ENCODE measurements at regions not wholly inside any gene's neighbourhood (a gene's known extent, or its start where the extent isn't known, plus 50 kb on each side); places are given as distances from the start of the nearest gene placed in this dataset.

GRCh38 chr6:37556881-37557644 lies 57.4 kb upstream of the CCDC167 start:
- no peak for DNase-seq (ENCODE audit: low read depth in 2 of 2)

DNA sequence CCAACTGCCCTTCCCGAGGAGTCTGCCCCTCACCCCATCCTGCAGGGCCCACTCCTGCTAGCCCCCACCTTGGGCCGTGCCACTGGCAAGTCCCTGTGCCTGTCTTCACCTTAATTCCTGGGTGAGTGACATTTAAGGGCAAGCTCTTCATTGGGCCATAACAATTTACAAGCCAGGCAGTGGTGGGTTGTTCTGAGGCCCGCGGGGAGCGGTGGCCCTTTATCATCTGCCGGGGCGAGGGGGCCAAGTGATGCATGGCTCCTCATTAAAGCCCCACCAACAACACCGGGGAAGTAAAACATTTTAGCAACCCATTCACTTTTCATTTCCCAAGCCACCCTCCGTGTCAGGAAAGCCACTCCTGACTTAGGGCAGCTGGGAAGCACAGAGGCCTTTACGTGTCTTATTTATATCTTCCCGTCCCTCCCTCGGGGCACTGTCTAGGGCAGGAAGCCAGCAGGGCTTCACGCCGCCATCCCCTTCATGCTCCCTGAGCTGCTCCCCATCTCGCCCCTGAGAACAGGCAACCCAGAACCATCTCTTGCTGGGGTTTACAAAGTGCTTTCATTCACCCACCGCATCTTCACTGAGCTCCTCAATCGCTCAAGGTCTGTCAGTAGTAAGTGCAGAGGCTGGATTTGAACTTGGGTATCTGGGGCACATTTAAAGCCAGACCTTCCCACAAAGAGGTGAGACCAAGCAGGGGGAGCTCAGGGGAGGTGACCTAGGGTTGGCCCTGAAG lies 55.5 kb upstream of the CCDC167 start:
- DNase-seq (ENCODE audit: low read depth in 2 of 2) = no peak

GRCh38 chr6:37554480-37554819 lies 54.8 kb upstream of the CCDC167 start:
- no peak for DNase-seq (ENCODE audit: low read depth in 2 of 2)

DNA sequence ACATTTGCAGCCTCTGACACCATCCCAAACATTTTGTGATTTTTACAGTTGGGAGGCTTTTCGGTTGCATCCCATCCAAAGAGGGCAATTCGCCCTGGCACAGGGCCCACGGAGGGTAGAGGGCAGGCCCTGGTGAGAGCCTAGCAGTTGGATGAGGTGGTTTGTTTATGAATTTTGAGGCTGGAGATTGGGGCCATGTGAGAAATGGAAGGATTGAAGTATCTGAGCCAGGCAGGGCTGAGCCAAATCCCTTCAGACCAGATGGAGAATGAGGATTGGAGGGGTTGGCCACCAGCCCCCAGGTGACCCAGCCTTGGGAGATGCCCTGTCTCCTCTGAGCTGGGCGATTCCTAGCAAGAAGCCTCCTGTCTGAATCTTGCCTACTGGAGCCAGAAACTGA lies 52.6 kb upstream of the CCDC167 start:
- DNase-seq (ENCODE audit: low read depth in 2 of 2) = no peak

DNA sequence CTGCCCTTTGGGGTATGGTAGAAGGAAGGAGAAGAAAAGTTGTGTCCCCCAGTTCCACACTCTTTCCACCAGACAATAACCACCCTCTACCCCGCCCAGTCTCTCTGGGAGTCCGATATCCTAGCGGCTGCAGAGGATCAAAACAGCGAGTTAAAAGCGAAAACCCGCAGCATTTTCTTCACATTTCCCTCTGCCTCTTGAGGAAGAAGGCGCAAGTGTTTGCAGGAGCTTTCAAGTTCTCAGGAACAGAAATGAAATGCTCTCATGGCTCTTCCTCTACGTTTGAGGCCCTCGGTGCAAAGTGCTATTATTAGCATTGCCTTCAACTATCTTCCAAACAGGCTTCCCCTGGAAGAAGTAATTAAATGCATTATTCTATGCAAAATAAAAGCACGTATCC lies 52.2 kb upstream of the CCDC167 start:
- DNase-seq (ENCODE audit: low read depth in 2 of 2) = no peak

DNA sequence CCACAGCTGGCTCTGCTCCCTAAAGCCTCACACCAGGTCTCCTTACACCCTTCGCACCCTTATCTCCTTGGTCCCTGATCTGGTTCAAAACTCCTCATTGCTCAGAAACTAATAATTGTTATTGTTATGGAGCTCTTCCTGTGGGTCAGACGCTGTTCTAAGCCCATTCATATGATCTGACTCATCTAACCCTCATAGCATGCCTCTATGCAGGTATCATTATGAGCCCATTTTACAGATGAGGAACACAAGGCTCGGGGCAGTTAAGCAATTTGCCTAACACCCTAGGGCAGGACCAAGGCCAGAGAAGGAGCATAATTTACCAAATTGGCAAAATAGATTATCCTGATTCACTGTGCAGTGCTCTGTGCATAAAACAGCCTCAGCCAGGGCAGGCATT lies 51.8 kb upstream of the CCDC167 start:
- DNase-seq (ENCODE audit: low read depth in 2 of 2) = no peak

- DNase-seq (ENCODE audit: low read depth in 2 of 2) = no peak
Observed at GRCh38 chr6:37551002-37551401, 51.3 kb upstream of the CCDC167 start.

DNA sequence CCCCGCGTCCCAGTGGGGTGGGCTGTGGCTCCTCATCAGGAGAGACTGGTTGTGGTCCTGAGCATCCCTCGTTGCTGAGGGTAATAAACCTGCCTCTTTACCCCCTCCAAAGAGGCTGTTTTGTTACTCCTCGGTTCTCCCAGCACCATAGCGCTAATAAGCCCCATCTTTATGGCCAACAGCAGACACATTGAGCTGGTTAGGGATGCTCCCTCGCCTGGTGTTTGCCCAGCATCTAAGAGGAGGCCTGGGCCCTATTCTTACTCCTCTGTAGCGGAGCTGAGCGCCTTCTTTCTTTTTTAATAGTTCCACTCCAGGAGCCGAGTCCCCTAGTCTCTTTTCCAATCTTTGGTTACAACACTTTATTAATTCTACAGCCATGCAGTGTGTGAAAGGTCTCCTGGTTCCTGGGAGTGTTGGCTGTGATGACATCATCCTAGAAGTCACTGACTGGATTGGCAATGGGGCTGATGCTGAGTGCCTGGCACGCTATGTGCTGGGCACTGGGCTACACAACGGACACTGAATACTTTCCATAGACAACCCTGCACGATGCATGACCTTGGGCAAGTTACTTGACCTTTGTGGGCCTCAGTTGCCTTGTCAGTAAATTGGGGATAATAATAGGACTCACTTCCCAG lies 50.6 kb upstream of the CCDC167 start:
- DNase-seq (ENCODE audit: low read depth in 2 of 2) = no peak

DNA sequence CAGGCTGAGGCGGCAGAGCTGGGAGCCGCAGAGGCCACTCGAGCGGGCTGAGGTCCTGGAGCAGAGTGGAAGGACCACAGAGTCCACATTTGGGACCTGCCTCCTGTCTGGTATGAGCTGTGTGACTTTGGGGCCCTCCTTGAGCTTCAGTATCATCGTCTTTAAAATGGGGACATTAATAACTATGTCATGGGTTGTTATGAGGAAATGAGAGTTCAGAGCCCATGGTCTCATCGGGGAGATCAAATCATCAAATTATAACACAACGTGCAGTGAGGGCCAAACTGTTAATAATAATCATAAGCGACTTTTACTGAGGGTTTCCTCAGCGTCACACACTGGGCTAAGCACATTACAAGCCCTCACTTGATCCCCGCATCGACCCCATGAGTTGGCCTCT lies 49.9 kb upstream of the CCDC167 start:
- no peak for DNase-seq (ENCODE audit: low read depth in 2 of 2)
